Stimulated activated CD4-positive, alpha-beta T cell treated with anti-CD3 and anti-CD28 coated beads, Interleukin-15, amount 100 ng/mL, for 1 hour (primary cell): ENCODE measurements at regions not wholly inside any gene's neighbourhood (a gene's known extent, or its start where the extent isn't known, plus 50 kb on each side); places are given as distances from the start of the nearest gene placed in this dataset.

Source experiments
- DNase-seq, 2 donors: peaks; one replicate each; pipeline ENCODE4 v3.0.0-alpha.2; 2020; ENCODE audit warnings: low read depth in 1 of 2, low spot score in 1 of 2

DNA sequence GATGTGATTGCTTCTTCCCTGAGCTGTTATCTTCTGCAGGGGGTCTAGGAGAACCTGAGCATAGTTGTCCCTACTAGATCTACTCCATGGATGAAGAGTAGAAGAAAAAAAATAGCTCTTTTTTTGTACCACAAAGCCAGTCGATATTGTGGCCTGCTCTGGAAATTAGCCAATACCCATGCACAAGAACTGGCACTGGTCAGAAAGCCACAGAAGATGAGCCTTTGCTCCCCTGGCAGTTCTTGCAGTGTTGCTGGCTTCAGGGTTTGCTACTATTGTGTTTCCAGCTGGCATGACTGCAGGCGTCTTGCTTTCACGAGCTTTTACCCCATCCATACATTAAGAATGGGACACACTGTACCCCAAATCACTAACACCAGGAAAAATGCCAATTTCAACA is 547.7 kb upstream of the KLF12 start:
- DNase-seq = no peak

GRCh38 chr13:74678308-74678965 is 544.2 kb upstream of the KLF12 start:
- DNase-seq = no peak

- no peak for DNase-seq
Measured at GRCh38 chr13:74675972-74676371, 541.8 kb upstream of the KLF12 start.

- no peak for DNase-seq
Measured at GRCh38 chr13:74675182-74675581, 541.0 kb upstream of the KLF12 start.

DNA sequence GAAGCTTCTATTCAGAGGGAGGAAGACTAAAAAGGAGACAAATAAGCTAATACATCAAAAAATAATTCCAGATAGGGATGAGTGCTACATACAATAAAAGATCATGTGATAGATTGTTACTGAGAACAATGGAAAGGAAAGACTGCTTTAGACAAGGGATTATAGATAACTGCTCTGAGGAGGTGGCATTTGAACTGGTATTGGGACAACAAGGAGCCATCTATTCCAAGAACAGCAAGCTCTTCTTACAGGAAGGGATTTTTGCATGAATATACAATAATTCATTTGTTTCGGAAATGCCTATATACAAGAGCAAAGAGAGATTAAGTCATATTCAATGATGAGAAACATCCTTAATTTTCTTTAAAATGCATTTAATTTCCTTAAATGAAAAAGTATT is 540.5 kb upstream of the KLF12 start:
- DNase-seq = no peak

DNA sequence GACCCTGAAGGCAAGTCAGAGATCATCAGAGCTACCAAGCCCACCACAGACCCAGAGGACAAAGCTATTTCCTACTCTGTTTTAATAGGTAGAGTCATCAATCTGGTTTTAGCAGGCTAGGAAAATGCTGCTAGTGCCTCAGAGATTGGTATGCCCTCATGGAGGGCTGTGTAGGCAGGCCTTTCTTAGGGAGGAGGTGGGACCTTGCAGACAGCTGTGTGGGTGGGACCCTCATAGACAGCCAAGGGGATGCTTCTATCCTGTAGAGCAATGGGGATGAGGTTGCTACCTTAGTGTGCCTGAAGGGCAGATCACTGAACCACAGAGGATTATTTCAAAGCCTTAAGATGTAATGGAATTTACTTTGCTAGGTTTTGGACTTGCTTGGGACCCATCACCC is 534.9 kb upstream of the KLF12 start:
- DNase-seq = no peak

DNA sequence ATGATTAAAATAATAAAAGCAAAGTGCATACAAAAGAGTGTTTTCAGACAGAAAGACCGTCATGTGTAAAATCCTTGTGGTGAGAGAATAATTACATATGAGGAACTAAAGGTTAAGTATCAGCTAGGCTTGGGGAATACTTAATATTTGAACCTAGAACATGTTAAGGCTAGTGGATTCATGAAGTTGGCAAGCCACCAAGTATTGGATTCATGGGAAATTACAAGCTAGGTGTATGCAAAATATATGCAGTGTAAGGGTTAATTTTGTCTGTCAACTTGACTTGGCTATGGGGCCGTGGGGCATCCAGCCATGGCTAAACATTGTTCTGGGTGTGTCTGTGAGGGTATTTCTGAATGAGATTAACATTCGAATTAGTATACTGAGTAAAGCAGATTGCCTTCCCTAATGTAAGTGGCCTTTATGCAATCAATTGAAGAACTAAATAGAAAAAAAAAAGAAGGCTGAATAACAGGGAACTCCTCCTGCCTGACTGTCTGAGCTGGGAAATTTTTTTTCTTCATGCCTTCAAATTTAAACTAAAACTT is 533.5 kb upstream of the KLF12 start:
- no peak for DNase-seq

GRCh38 chr13:74662905-74663304 is 528.7 kb upstream of the KLF12 start:
- DNase-seq = no peak

GRCh38 chr13:74661851-74662250 is 527.6 kb upstream of the KLF12 start:
- DNase-seq = no peak

- no peak for DNase-seq
Measured at GRCh38 chr13:74657765-74658164, 523.6 kb upstream of the KLF12 start.

DNA sequence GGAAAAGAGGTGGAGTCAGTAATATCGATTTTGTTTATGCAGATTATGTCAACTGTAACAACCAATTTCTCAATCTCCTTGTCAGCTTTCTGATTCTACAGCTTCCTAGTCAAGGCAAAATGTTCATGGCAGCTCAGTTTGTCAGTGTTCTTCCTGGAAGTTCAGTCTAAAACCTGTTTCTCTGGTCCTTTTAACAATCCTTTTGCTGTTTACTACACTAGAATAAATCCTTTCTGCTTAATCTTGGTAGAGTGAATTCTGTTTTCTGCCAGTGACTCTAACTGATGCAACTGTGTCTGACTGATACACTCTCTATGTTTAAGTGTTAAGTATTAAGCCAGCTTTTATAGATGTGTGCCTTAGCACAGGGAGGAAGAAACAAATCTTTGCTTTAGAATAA is 516.9 kb upstream of the KLF12 start:
- no peak for DNase-seq

DNA sequence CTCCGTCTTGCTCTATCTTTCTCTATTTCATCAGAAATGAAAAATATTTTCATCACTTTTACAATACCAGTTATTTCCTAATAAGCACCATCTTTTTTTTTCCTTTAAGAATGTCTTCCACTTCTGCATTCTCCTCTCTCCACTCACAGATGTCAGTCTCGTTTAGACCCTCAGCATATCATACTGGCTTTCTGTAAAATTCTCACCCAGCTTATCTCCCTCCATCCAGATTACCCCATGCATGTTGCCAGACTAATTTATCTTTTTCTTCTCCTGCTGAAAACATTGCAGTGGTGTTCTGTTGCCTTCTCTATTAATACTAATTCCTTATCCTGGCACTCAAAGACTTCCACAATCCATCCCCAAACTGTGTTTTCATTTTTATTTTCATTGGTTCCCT is 513.8 kb upstream of the KLF12 start:
- no peak for DNase-seq

- DNase-seq = no peak
Measured at GRCh38 chr13:74647211-74647610, 513.0 kb upstream of the KLF12 start.

GRCh38 chr13:74646091-74646490 is 511.9 kb upstream of the KLF12 start:
- DNase-seq = no peak

- DNase-seq = no peak
Measured at GRCh38 chr13:74645586-74645985, 511.4 kb upstream of the KLF12 start.

- no peak for DNase-seq
Measured at GRCh38 chr13:74644229-74644628, 510.0 kb upstream of the KLF12 start.

DNA sequence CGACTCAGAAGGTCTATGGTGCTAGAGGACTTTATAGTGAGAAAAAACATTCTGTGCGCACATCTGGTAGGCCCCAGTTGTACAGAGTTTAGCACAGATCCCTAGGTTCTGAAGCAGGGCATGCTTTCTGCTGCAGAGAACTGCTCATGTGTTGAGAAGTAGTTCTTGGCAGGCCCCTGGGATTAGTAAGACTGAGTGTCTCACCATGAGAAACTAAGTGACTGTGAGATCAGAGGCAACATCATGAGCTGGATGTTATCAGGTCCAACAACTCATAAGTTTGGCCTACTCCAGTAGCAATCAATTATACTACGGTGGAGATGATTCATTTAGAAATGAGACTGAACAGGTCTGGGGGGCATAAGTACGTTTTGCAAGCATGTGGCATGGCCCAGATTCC is 507.4 kb upstream of the KLF12 start:
- DNase-seq = no peak

DNA sequence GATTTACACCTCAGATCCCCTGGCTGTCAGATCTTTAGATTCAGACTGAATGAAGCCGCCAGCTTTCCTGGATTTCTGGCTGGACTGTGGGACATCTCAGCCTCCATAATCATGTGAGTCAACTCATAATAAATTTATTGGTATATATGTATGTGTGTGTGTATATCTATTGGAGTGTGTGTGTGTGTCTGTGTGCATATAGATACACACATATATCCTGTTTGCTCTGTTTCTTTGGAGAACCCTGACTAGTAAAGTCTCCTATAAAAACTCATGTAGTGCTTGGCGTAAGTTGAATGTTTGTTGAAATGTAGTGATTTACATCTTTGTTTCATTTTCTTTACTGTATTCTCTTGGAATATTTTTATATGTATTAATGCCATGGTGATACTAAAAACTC is 499.5 kb upstream of the KLF12 start:
- DNase-seq = no peak

GRCh38 chr13:74629985-74630384 is 495.8 kb upstream of the KLF12 start:
- DNase-seq = no peak

DNA sequence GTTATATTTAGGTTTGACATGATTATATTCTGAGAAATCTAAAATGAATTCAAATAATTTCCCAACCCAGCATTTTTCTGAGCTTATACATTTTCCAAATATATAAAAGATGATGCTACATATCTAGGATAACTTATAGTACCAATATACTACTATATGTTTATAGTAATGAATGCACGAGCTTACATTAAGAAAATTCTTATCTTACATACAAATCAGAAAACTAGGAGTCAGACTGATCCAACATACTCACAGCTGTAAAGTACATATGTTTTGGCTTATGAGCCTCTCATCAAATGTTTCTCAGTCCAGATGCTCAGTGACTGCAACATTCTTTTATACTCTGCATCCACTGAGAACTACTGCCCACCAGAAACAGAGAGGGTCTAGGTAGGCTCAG is 491.3 kb upstream of the KLF12 start:
- DNase-seq = no peak

- DNase-seq = no peak
Measured at GRCh38 chr13:74623761-74624160, 489.6 kb upstream of the KLF12 start.

DNA sequence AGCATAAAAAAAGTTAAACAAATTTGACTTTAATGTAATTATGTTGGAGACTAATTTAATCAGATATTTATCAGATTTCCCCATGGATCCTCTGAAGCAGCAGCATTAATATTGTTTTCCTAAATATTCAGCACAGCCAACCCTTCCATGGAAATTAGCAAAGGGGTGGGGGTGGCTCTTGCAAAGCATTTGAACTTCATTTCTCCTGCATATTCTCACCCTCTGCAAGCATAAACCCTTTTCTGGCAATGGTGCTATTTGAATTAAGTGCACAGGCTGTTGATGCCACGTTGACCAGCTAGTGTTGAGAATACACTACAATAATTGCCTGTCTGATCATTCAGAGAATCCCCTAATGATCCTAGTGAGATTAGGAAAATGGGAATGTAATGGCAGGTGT is 488.1 kb upstream of the KLF12 start:
- no peak for DNase-seq

DNA sequence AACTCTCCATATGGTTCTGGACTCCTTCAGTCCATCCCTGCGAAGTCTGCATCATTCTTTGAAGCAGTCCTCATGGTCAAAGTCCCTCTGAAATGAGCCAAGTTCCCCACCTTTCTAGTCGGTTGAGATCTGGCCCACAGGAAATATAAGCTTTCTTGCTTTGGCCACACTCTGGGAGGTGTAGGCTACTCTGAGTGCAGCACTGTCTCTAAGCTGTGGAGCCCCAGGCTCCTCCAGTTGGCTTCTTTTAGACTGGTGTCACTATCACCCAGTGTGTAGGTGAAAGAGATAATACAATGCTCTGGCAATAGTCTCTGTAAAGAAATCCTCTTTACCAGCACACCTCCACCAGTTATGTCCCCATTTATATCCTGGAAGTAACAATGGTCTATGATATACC is 486.5 kb upstream of the KLF12 start:
- no peak for DNase-seq
